ENCODE measurements at regions not wholly inside any gene's neighbourhood (a gene's known extent, or its start where the extent isn't known, plus 50 kb on each side); places are given as distances from the start of the nearest gene placed in this dataset.
A peak's percentile ranks its signal among the peaks of the same experiment; 100 is the strongest.

DNA sequence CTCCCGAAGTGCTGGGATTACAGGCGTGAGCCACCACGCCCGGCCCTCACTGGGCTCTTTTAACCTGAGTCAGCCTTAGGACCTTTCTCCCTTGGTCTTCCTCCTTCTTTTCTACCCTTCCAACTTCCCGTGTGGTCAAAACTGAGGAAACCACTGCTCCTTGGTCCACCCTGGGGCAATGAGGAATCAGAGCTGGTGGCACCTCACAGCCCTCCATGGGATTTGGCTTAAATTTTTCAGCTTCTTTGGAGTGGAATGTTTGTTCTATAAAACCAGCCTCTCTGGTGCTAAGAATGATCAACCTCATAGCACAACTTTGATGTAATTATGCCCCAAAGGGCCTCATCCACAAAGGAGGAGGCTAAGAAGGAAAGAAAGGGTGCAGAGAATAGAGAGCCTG, 76.6 kb upstream of the CFAP20DC start:
- DNase-seq (ENCODE audit: low read depth), result no peak
- H3K4me3 ChIP-seq (ENCODE audit: low read depth, low read length), result no peak overlapping the region
- TF ChIP-seq, protein P1, sequence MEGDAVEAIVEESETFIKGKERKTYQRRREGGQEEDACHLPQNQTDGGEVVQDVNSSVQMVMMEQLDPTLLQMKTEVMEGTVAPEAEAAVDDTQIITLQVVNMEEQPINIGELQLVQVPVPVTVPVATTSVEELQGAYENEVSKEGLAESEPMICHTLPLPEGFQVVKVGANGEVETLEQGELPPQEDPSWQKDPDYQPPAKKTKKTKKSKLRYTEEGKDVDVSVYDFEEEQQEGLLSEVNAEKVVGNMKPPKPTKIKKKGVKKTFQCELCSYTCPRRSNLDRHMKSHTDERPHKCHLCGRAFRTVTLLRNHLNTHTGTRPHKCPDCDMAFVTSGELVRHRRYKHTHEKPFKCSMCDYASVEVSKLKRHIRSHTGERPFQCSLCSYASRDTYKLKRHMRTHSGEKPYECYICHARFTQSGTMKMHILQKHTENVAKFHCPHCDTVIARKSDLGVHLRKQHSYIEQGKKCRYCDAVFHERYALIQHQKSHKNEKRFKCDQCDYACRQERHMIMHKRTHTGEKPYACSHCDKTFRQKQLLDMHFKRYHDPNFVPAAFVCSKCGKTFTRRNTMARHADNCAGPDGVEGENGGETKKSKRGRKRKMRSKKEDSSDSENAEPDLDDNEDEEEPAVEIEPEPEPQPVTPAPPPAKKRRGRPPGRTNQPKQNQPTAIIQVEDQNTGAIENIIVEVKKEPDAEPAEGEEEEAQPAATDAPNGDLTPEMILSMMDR (IDR thresholded peaks at IDR 0.05; ENCODE audit: insufficient read depth, low read depth, low read length, missing control alignments), result no peak

DNA sequence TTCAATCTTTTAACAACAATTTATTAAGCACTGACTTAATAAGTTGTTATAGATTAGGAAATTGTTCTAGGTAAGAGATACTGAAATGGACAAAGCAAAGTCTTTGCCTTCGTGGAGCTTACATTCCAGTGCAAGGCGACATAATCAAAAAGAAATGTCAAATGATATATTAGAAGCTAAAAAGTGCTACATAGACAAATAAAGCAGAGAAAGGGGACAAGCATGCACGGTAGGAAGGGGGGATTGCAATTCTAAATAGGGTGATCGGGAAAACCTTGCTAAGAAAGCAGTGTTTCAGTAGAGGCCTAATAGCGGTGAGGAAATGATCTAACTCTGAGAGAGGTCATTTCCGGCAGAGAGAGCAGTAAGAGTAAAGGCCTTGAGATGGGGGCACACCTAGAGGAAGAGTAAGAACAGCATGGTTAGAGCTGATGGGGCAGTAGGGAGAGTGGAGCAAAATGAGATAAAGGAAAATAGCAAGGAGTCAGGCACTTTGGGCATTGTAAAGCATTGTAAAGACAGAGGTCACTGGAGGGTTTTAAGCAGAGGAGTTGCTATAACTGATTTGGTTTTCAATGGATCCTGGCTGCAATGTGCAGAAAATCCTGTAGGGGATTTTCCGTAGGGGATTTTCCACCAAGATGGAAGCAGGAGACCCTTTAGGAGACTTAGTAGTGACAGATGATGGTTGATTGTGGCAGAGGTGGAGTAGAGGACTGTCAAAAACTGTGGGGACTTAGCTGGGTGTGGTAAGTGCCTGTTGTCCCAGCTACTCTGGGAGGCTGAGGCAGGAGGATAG, 71.7 kb upstream of the CFAP20DC start:
- H3K4me3 ChIP-seq (ENCODE audit: low read depth, low read length), result no peak overlapping the region
- DNase-seq (ENCODE audit: low read depth), result no peak
- TF ChIP-seq, protein P1 (IDR thresholded peaks at IDR 0.05; ENCODE audit: insufficient read depth, low read depth, low read length, missing control alignments), result no peak

DNA sequence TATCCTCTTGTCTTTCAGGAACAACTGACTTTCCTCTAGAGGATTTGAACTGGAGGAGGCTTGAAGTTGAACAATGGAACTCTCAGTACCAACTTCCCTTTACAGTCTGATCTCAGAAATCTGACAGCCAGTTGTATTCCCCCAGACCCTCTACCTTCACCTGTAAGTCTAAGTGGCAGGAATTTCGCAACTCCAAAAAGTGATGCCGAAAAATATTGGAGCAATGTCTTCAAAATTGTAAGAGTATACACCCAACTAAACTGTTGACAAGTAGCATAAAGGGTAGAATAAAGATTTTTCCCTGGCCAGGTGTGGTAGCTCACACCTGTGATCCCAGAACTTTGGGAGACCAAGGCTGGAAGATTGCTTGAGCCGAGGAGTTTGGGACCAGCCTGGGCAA, 69.1 kb upstream of the CFAP20DC start:
- no peak for DNase-seq (ENCODE audit: low read depth)
- TF ChIP-seq, protein P1 (IDR thresholded peaks at IDR 0.05; ENCODE audit: insufficient read depth, low read depth, low read length, missing control alignments), result no peak
- H3K4me3 ChIP-seq (ENCODE audit: low read depth, low read length), result no peak overlapping the region

DNA sequence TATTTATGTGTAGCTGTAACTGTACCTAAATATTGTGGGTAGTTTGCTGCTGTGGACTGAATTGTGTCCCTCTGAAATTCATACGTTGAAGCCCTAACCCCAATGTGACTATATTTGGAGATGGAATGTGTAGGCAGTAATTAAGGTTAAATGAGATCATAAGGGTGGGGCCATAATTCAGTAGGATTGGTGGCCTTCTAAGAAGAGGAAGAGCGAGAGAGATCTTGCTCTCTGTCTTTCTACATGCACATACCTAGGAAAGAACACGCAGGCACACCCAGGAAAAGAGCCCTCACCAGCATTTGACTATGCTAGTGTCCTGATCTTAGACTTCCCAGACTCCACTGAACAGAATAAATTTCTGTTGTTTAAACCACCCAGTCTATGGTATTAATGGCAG, 67.6 kb upstream of the CFAP20DC start:
- no peak overlapping the region for H3K4me3 ChIP-seq (ENCODE audit: low read depth, low read length)
- DNase-seq (ENCODE audit: low read depth), result no peak
- TF ChIP-seq, protein P1 (IDR thresholded peaks at IDR 0.05; ENCODE audit: insufficient read depth, low read depth, low read length, missing control alignments), result no peak

DNA sequence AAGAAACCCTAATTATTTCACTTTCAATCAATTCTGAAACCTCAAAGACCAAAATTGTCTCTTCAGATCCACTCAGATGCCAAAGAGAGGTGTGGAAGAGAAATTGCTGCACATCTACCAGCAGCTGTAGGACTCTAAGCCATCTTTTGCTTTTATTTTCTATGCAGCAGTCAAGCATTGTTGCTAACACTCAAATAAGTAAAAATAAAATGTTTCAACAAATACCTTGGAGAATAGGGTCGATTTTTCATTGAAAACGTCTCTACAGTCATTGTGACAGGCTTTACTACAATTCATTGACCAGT, 66.4 kb upstream of the CFAP20DC start:
- TF ChIP-seq, protein P1 (IDR thresholded peaks at IDR 0.05; ENCODE audit: insufficient read depth, low read depth, low read length, missing control alignments), result no peak
- H3K4me3 ChIP-seq (ENCODE audit: low read depth, low read length), result peak overlapping the region; percentile 57
- peak; percentile 30 for DNase-seq (ENCODE audit: low read depth)

DNA sequence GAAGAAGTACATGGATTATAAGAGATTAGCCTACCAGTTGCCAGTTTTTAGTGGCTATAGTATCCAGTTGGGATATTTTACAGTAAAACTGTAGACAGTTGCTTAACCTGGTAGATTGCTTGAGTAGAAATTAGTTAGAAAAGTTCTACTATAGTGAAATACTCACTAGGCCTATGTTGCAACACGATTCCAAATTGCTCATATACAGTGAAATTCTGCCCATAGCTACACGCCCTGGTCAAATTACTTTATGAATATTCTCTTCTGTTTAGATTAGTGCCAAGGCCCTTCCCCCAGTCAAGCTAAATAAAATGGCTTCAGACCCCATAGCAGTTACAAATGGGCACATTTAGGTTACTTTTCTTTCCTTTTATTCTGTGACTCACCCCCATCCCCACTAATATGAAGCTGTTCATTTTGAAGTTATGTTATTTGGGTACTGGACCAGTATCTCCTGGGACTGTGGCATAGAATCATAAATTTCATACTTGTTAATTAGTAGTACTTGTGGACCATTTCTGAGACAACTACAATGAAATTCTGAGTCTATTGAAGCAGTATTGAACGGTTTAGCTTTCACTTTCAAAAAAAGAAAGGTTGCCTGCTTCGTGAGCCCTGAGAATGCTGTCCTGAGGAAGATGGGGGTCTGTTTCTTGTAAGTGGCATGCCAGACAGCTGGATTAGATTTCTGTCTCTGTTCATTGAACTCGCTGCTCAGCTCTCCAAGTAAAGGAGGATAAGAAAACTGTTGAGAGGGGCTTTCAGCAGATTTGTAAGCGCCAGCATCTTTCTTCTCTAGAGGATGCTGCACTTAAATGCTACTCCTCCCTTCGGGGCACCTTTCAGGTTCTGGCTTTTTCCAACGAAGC, 65.8 kb upstream of the CFAP20DC start:
- TF ChIP-seq, protein P1 (IDR thresholded peaks at IDR 0.05; ENCODE audit: insufficient read depth, low read depth, low read length, missing control alignments), result no peak
- DNase-seq (ENCODE audit: low read depth), result peak; percentile 17
- H3K4me3 ChIP-seq (ENCODE audit: low read depth, low read length), result peak overlapping the region; percentile 57

Data from GM12865 (cell line).